ENCODE measurements at regions not wholly inside any gene's neighbourhood (a gene's known extent, or its start where the extent isn't known, plus 50 kb on each side); places are given as distances from the start of the nearest gene placed in this dataset.
"Not testable (repeated sequence)": the region's sequence is repeated elsewhere in the genome, so short reads cannot be mapped to it uniquely, and the experiment has no call there.

DNA sequence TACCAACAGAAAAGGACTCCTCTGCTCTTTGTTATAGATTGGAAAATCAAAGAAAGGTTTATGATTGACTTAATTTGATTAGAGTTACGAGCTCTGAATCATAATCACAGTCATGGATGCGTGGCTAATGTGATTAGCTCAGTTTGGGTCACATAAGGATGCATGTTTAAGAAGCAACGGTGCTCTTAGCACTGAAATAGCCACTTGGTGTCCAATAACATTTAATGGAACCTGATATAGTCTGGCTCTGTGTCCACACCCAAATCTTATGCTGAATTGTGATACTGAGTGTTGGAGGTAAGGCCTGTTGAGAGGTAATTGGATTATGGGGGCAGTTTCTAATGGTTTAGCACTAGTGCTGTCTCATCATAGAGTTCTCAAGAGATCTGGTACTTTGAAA lies 501.6 kb downstream of the SLC6A15 start:
- DNase-seq: no peak
- Histone ChIP-seq H3K4me3 (ENCODE audit: low read depth, low read length) (no peak overlapping the region), H3K9me3 (ENCODE audit: severe bottlenecking) (no peaks in the 10 kb centered on the region), H3K27me3 (ENCODE audit: insufficient read depth, low read depth, severe bottlenecking) (no peaks in the 10 kb centered on the region), H3K27ac (no peak overlapping the region), H3K36me3 (no peaks in the 10 kb centered on the region)
- TF ChIP-seq, protein P1, sequence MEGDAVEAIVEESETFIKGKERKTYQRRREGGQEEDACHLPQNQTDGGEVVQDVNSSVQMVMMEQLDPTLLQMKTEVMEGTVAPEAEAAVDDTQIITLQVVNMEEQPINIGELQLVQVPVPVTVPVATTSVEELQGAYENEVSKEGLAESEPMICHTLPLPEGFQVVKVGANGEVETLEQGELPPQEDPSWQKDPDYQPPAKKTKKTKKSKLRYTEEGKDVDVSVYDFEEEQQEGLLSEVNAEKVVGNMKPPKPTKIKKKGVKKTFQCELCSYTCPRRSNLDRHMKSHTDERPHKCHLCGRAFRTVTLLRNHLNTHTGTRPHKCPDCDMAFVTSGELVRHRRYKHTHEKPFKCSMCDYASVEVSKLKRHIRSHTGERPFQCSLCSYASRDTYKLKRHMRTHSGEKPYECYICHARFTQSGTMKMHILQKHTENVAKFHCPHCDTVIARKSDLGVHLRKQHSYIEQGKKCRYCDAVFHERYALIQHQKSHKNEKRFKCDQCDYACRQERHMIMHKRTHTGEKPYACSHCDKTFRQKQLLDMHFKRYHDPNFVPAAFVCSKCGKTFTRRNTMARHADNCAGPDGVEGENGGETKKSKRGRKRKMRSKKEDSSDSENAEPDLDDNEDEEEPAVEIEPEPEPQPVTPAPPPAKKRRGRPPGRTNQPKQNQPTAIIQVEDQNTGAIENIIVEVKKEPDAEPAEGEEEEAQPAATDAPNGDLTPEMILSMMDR (IDR thresholded peaks at IDR 0.05; ENCODE audit: low read depth, low read length): no peak

DNA sequence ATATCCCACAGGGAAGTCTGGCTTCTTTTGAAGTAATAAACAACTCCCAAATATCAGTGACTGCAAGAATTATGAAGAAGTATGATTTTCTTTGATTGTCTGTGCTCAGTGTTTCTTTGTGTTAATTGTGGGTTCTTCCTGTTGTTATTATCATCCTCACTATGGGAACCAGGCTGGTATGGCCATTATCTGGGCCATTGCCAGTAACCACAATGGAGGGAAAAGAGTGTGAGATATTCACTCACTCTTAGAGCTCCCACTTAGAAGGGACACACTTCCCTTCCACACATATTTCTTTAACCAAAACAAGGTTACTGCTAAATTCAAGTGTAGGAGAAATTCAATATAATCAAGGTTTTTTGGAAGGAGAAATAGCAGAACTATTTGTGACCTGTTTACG lies 503.7 kb downstream of the SLC6A15 start:
- Histone ChIP-seq H3K27ac (no peak overlapping the region), H3K4me3 (ENCODE audit: low read depth, low read length) (no peak overlapping the region), H3K27me3 (ENCODE audit: insufficient read depth, low read depth, severe bottlenecking) (no peaks in the 10 kb centered on the region), H3K36me3 (no peaks in the 10 kb centered on the region), H3K9me3 (ENCODE audit: severe bottlenecking) (no peaks in the 10 kb centered on the region)
- DNase-seq: no peak
- TF ChIP-seq, protein P1 (IDR thresholded peaks at IDR 0.05; ENCODE audit: low read depth, low read length): no peak

DNA sequence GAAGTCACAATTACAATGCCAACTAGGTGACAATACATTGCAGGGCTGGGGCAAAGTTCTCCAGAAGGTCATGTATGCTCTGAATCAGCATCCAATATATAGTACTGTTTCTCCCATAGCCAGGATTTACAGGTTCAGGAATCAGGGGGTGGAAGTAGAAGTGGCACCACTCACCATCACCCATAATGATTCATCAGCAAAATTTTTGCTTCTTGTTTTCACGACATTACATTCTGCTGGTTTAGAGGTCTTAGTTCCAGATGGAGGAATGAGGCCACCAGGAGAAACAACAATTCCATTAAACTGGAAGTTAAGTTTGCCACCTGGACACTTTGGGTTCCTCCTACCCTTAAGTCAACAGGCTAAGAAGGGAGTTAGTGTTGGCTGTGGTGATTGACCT lies 505.9 kb downstream of the SLC6A15 start:
- not testable (repeated sequence) for H3K4me3 ChIP-seq (ENCODE audit: low read depth, low read length); H3K27me3 ChIP-seq (ENCODE audit: insufficient read depth, low read depth, severe bottlenecking); H3K36me3 ChIP-seq; H3K9me3 ChIP-seq (ENCODE audit: severe bottlenecking); H3K27ac ChIP-seq; DNase-seq

DNA sequence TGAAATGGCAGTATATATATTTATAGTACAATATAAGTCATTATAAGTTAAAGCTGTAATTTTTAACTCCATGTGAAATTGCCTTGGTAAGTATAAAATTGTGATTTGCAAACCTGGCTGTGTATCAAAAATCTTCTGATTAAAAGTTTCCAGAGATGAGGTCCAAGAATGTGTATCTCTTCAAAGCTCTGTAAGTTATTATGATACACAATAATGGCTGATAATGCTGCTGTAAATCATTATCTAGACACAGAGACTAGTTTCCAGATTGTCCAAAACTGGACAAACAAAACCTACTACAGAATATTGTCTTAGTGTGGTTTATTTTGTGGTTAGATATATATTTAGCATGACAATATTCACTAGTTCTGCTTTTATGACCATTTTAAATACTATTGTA lies 514.8 kb downstream of the SLC6A15 start:
- Histone ChIP-seq H3K36me3 (no peaks in the 10 kb centered on the region), H3K9me3 (ENCODE audit: severe bottlenecking) (no peaks in the 10 kb centered on the region), H3K4me3 (ENCODE audit: low read depth, low read length) (no peak overlapping the region), H3K27ac (no peak overlapping the region), H3K27me3 (ENCODE audit: insufficient read depth, low read depth, severe bottlenecking) (no peaks in the 10 kb centered on the region)
- TF ChIP-seq, protein P1 (IDR thresholded peaks at IDR 0.05; ENCODE audit: low read depth, low read length): no peak
- DNase-seq: no peak

DNA sequence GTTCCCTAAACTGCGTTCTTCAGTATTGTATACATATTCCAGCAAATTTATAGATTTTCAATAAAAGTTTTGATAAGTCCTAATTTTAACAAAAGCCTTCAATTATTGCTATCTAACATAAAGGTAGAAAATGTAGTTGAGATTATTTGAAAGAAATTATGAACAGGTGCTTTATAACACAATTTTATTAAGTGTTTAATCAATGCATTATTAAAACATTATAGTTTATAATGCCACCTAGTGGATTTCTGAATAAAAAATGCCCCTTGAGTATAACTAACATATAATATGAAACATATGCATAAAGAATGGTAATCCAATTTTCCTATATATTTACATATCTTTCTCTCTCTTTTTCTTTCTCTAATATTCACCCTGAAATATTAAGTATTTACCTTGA lies 515.3 kb downstream of the SLC6A15 start:
- no peak for DNase-seq
- H3K4me3 ChIP-seq (ENCODE audit: low read depth, low read length): no peak overlapping the region
- no peaks in the 10 kb centered on the region for H3K27me3 ChIP-seq (ENCODE audit: insufficient read depth, low read depth, severe bottlenecking)
- H3K27ac ChIP-seq: no peak overlapping the region
- no peaks in the 10 kb centered on the region for H3K36me3 ChIP-seq
- TF ChIP-seq, protein P1 (IDR thresholded peaks at IDR 0.05; ENCODE audit: low read depth, low read length): no peak
- H3K9me3 ChIP-seq (ENCODE audit: severe bottlenecking): no peaks in the 10 kb centered on the region

DNA sequence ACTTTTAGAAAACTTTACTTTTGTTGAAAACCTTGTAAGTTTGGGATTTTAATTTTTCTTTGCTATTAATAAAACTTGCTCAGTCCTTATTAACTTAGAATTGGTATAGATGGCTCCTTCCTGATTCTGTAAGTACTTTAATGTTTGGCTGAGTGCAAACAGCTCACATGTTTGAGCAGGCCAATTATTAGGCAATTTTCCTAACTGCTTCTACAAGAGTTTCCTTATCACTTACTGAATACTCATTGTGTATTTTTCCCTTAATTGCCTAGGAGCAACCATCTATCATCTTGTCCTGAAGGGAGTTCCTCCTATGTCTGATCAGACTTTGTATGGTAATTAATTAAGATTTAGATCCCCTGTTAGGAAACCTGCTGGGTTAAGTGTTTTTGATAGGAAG lies 521.4 kb downstream of the SLC6A15 start:
- H3K27me3 ChIP-seq (ENCODE audit: insufficient read depth, low read depth, severe bottlenecking); H3K4me3 ChIP-seq (ENCODE audit: low read depth, low read length); H3K36me3 ChIP-seq; H3K27ac ChIP-seq; H3K9me3 ChIP-seq (ENCODE audit: severe bottlenecking); DNase-seq: not testable (repeated sequence)

DNA sequence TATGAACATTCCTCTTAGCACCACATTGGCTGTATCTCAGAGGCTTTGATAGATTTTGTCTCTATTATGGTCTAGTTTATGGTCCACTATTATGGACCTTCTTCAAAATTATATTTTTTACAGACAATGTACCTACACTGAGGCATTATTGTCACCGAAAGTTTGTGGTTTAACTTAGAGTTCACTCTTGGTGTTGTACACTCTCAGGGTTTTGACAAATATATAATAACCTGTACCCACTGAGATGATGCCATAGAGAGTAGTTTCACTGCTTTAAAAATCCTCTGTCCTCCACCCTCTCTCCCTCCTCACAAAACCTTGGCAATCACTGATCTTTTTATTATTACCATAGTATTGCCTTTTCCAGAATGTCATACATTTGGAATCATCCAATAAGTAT lies 528.2 kb downstream of the SLC6A15 start:
- Histone ChIP-seq H3K27ac (no peak overlapping the region), H3K4me3 (ENCODE audit: low read depth, low read length) (no peak overlapping the region), H3K9me3 (ENCODE audit: severe bottlenecking) (no peaks in the 10 kb centered on the region), H3K27me3 (ENCODE audit: insufficient read depth, low read depth, severe bottlenecking) (no peaks in the 10 kb centered on the region), H3K36me3 (no peaks in the 10 kb centered on the region)
- no peak for DNase-seq
- TF ChIP-seq, protein P1 (IDR thresholded peaks at IDR 0.05; ENCODE audit: low read depth, low read length): no peak

DNA sequence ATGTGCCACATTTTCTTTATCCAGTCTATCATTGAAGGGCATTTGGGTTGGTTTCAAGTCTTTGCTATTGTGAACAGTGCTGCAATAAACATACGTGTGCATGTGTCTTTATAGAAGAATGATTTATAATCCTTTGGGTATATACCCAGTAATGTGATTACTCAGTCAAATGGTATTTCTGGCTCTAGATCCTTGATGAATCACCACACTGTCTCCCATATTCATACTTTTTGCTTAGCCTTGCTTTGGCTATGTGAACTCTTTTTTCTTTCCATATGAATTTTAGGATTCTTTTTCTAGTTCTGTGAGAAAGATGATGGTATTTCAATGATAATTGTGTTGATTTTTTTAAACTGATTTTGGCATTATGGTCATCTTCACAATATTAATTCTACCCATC lies 530.1 kb downstream of the SLC6A15 start:
- not testable (repeated sequence) for H3K36me3 ChIP-seq; H3K27ac ChIP-seq; H3K4me3 ChIP-seq (ENCODE audit: low read depth, low read length); DNase-seq; H3K27me3 ChIP-seq (ENCODE audit: insufficient read depth, low read depth, severe bottlenecking); H3K9me3 ChIP-seq (ENCODE audit: severe bottlenecking)

All from WERI-Rb-1 (cell line).